CD14-positive monocyte (primary cell): ENCODE measurements at regions not wholly inside any gene's neighbourhood (a gene's known extent, or its start where the extent isn't known, plus 50 kb on each side); places are given as distances from the start of the nearest gene placed in this dataset.

Experiments
- DNase-seq, 3 donors: peaks; one replicate each; pipeline ENCODE4 v3.0.0-alpha.2; 2011 to 2022
- H2AFZ ChIP-seq: 2 replicates; pipeline ENCODE4 v1.6.0; 2012; ENCODE audit warnings: mild to moderate bottlenecking, low read depth, low read length, inconsistent platforms; ENCODE audit not compliant: insufficient read depth, poor library complexity, severe bottlenecking
- H3K27ac ChIP-seq, 2 donors: 1 replicate in 1 of 2; 2 replicates in 1 of 2; pipeline ENCODE4 v1.5.1; 2012 to 2013; ENCODE audit warnings: low read length in 2 of 2, control low read depth in 1 of 2, inconsistent platforms in 1 of 2, low read depth in 1 of 2, mild to moderate bottlenecking in 1 of 2
- H3K27me3 ChIP-seq, 2 donors: one replicate each; pipeline versions ENCODE4 v1.6.0 to v1.6.1; 2011 to 2013; ENCODE audit warnings: low read length in 2 of 2; ENCODE audit not compliant: control insufficient read depth in 2 of 2, insufficient read depth in 2 of 2
- H3K36me3 ChIP-seq, 2 donors: replicated peaks in 1 of 2; 1 replicate in 1 of 2; 2 replicates in 1 of 2; pipeline versions ENCODE4 v1.5.1 to v1.6.1; 2012 to 2013; ENCODE audit warnings: low read length in 2 of 2, control low read depth in 1 of 2, inconsistent platforms in 1 of 2, mild to moderate bottlenecking in 1 of 2; ENCODE audit not compliant: insufficient read depth in 2 of 2, control insufficient read depth in 1 of 2
- H3K4me1 ChIP-seq, 2 donors: 1 replicate in 1 of 2; 2 replicates in 1 of 2; pipeline versions ENCODE4 v1.5.1 to v1.6.1; 2012 to 2013; ENCODE audit warnings: low read length in 2 of 2, control low read depth in 1 of 2, inconsistent platforms in 1 of 2, mild to moderate bottlenecking in 1 of 2, moderate library complexity in 1 of 2; ENCODE audit not compliant: insufficient read depth in 2 of 2, control insufficient read depth in 1 of 2
- H3K4me2 ChIP-seq: replicated peaks from 2 replicates; pipeline ENCODE3; 2012; ENCODE audit warnings: low read length, moderate library complexity, mild to moderate bottlenecking; ENCODE audit not compliant: poor library complexity, severe bottlenecking; ENCODE audit errors: extremely low read depth
- H3K4me3 ChIP-seq, 3 experiments: fragments of 200-600 bp in 1 of 3; sonication (generic) in 1 of 3; replicated peaks in 1 of 3; 1 replicate in 2 of 3; 2 replicates in 1 of 3; pipeline ENCODE4 v1.5.1; 2011 to 2013; ENCODE audit warnings: low read length in 3 of 3, mild to moderate bottlenecking in 3 of 3, control low read depth in 2 of 3, low read depth in 2 of 3, inconsistent platforms in 1 of 3, moderate library complexity in 1 of 3
- H3K79me2 ChIP-seq: 2 replicates; pipeline ENCODE4 v1.6.0; 2012; ENCODE audit warnings: mild to moderate bottlenecking, control low read depth, inconsistent platforms, low read length, moderate library complexity; ENCODE audit not compliant: insufficient read depth
- H3K9ac ChIP-seq: 2 replicates; pipeline ENCODE4 v1.6.0; 2017; ENCODE audit warnings: low read length, mild to moderate bottlenecking; ENCODE audit not compliant: insufficient read depth, poor library complexity, severe bottlenecking
- H3K9me3 ChIP-seq, 2 donors: replicated peaks in 1 of 2; 1 replicate in 1 of 2; 2 replicates in 1 of 2; pipeline versions ENCODE4 v1.5.1 to v1.6.1; 2012 to 2013; ENCODE audit warnings: low read length in 2 of 2, control low read depth in 1 of 2; ENCODE audit not compliant: control insufficient read depth in 1 of 2, insufficient read depth in 1 of 2
- H4K20me1 ChIP-seq: 2 replicates; pipeline ENCODE4 v1.6.0; 2012; ENCODE audit warnings: mild to moderate bottlenecking, low read length, control low read depth, moderate library complexity; ENCODE audit not compliant: insufficient read depth
- H3K27ac Mint-ChIP-seq, 7 donors: one replicate each; pipeline ENCODE4 v1.8.0; 2020; ENCODE audit warnings: mild to moderate bottlenecking in 7 of 7, mixed read lengths in 7 of 7, moderate library complexity in 6 of 7, inconsistent platforms in 2 of 7
- H3K27me3 Mint-ChIP-seq, 3 donors: one replicate each; pipeline ENCODE4 v1.8.0; 2021 to 2022; ENCODE audit warnings: low read depth in 3 of 3, mild to moderate bottlenecking in 3 of 3, mixed read lengths in 3 of 3, moderate library complexity in 3 of 3, inconsistent platforms in 1 of 3
- H3K36me3 Mint-ChIP-seq, 2 donors: one replicate each; pipeline ENCODE4 v1.8.0; 2020; ENCODE audit warnings: mixed read lengths in 2 of 2, inconsistent platforms in 1 of 2, mild to moderate bottlenecking in 1 of 2
- H3K4me1 Mint-ChIP-seq: one replicate; pipeline ENCODE4 v1.8.0; 2020; ENCODE audit warnings: mild to moderate bottlenecking, mixed read lengths
- H3K4me3 Mint-ChIP-seq, 2 donors: one replicate each; pipeline ENCODE4 v1.8.0; 2020; ENCODE audit warnings: mild to moderate bottlenecking in 2 of 2, mixed read lengths in 2 of 2, moderate library complexity in 1 of 2
- H3K9me3 Mint-ChIP-seq, 7 donors: one replicate each; pipeline ENCODE4 v1.8.0; 2020 to 2022; ENCODE audit warnings: mixed read lengths in 7 of 7, mild to moderate bottlenecking in 6 of 7, moderate library complexity in 6 of 7, inconsistent platforms in 2 of 7
- WGBS: methylation state at CpG from one replicate; pipeline ENCODE4 v1.1.5; 2013; ENCODE audit warnings: missing lambda C conversion rate; ENCODE audit not compliant: insufficient coverage; 5-methylcytosine and 5-hydroxymethylcytosine counted together
- intact Hi-C, 2 donors: fragments of 100-400 bp; cut with micrococcal nuclease; formaldehyde crosslinking; loops; one replicate each; pipeline versions ENCODE4 v1.15.0 to v1.15.1; 2023
- TF ChIP-seq, protein P1 (sequence below): fragments of 200-600 bp; IDR thresholded peaks from one replicate; pipeline ENCODE4 v1.8.0; 2022; ENCODE audit warnings: antibody characterized with exemption, mild to moderate bottlenecking

DNA sequence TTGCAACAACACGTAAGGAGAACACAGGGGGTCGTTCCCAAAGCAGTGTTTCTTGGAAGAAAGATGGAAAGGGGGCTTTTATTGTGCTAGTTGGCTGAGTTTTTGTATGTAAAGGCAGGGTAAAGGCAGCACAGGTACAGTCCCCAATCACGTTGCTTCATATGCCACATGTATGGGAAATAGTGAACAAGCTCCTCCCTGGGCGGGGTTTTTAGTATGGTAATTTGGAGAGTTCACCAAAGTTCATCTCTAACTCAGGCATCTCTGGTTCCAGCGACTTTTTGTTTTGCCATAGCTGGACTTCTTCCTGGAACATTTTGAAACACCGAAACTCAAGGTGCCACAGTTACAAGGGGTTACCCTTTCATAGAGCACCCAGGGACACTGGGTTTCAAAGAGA, 133.9 kb downstream of the CAAP1 start:
- no peak for DNase-seq
- Histone ChIP-seq H3K4me2 (no peak overlapping the region), H3K9me3 (no peaks in the 10 kb centered on the region), H3K4me3 (no peak overlapping the region), H3K9ac (no peak overlapping the region), H3K4me1 (no peaks in the 10 kb centered on the region), H4K20me1 (no peaks in the 10 kb centered on the region), H3K27ac (no peak overlapping the region), H3K79me2 (no peaks in the 10 kb centered on the region), H2AFZ (no peak overlapping the region), H3K27me3 (no peaks in the 10 kb centered on the region), H3K36me3 (no peaks in the 10 kb centered on the region)
- Mint-ChIP-seq H3K27me3 (peaks cover 2 to 5% (median 3%) of the 10 kb centered on the region in 3 donors), H3K4me1 (no peaks in the 10 kb centered on the region), H3K27ac (no peak overlapping the region), H3K4me3 (no peak overlapping the region), H3K36me3 (no peaks in the 10 kb centered on the region), H3K9me3 (peaks cover 0 to 2% (median 0%) of the 10 kb centered on the region in 7 donors)
- 96% methylated on average over 4 of the region's 6 CpGs for WGBS
- TF ChIP-seq, protein P1, sequence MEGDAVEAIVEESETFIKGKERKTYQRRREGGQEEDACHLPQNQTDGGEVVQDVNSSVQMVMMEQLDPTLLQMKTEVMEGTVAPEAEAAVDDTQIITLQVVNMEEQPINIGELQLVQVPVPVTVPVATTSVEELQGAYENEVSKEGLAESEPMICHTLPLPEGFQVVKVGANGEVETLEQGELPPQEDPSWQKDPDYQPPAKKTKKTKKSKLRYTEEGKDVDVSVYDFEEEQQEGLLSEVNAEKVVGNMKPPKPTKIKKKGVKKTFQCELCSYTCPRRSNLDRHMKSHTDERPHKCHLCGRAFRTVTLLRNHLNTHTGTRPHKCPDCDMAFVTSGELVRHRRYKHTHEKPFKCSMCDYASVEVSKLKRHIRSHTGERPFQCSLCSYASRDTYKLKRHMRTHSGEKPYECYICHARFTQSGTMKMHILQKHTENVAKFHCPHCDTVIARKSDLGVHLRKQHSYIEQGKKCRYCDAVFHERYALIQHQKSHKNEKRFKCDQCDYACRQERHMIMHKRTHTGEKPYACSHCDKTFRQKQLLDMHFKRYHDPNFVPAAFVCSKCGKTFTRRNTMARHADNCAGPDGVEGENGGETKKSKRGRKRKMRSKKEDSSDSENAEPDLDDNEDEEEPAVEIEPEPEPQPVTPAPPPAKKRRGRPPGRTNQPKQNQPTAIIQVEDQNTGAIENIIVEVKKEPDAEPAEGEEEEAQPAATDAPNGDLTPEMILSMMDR, result no peak
- intact Hi-C loops, result no loop called here

DNA sequence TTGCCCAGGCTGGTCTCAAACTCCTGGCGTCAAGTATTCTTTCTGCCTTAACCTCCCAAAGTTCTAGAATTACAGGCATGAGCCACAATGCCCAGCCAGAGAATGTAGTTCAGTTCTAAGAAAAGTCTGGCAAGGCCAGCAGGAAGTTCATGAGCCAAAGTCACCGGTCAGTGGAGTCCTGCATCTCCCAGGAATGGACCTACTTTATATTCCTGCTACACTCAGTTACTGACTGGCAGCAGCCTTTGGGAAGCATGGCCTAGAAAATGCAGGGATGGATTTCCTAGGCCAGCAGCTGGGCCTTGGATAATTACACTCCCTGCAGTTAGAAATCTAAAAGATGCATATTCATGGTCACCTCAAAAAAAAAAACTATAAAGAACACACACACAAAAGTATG, 135.7 kb downstream of the CAAP1 start:
- no peak overlapping the region for H2AFZ ChIP-seq
- no peaks in the 10 kb centered on the region for H4K20me1 ChIP-seq
- H3K4me3 ChIP-seq, result no peak overlapping the region
- no peak overlapping the region for H3K27ac Mint-ChIP-seq
- H3K79me2 ChIP-seq, result no peaks in the 10 kb centered on the region
- DNase-seq, result no peak
- H3K4me1 Mint-ChIP-seq, result no peaks in the 10 kb centered on the region
- peaks cover 2 to 5% (median 2%) of the 10 kb centered on the region in 3 donors for H3K27me3 Mint-ChIP-seq
- no peaks in the 10 kb centered on the region for H3K36me3 ChIP-seq
- peaks cover 0 to 2% (median 0%) of the 10 kb centered on the region in 7 donors for H3K9me3 Mint-ChIP-seq
- no peak overlapping the region for H3K27ac ChIP-seq
- H3K4me3 Mint-ChIP-seq, result no peak overlapping the region
- no peaks in the 10 kb centered on the region for H3K27me3 ChIP-seq
- no peaks in the 10 kb centered on the region for H3K9me3 ChIP-seq
- no peak overlapping the region for H3K9ac ChIP-seq
- H3K4me1 ChIP-seq, result no peaks in the 10 kb centered on the region
- WGBS, result 71% methylated on average over 1 of the region's 2 CpGs
- TF ChIP-seq, protein P1, result no peak
- H3K4me2 ChIP-seq, result no peak overlapping the region
- intact Hi-C loops, result no loop called here
- no peaks in the 10 kb centered on the region for H3K36me3 Mint-ChIP-seq
